Gastroesophageal sphincter (tissue), 4 donors: ENCODE measurements at regions not wholly inside any gene's neighbourhood (a gene's known extent, or its start where the extent isn't known, plus 50 kb on each side); places are given as distances from the start of the nearest gene placed in this dataset.

ENCODE experiments used
- ATAC-seq: fragments of 150-250 bp; one replicate; pipeline ENCODE4 v1.9.1; 2016; ENCODE audit warnings: mild to moderate bottlenecking, moderate library complexity
- H3K27ac ChIP-seq, 4 donors: fragments of 200-600 bp; sonication (generic) in 3 of 4; 1 replicate in 3 of 4; 2 replicates in 1 of 4; pipeline ENCODE4 v1.5.1; 2016 to 2019
- H3K27me3 ChIP-seq: fragments of 200-600 bp; sonication (generic); one replicate; pipeline ENCODE4 v1.5.1; 2019
- H3K36me3 ChIP-seq, 2 donors: fragments of 200-600 bp; sonication (generic); one replicate each; pipeline ENCODE4 v1.5.1; 2019; ENCODE audit warnings: control low read depth in 1 of 2
- H3K4me1 ChIP-seq, 3 donors: fragments of 200-600 bp; sonication (generic); 1 replicate in 2 of 3; 2 replicates in 1 of 3; pipeline ENCODE4 v1.5.1; 2016 to 2019; ENCODE audit warnings: control low read depth in 2 of 3
- H3K4me3 ChIP-seq, 2 donors: fragments of 200-600 bp; sonication (generic); one replicate each; pipeline ENCODE4 v1.5.1; 2019; ENCODE audit warnings: mild to moderate bottlenecking in 1 of 2, moderate library complexity in 1 of 2
- H3K9me3 ChIP-seq, 3 donors: fragments of 200-600 bp; sonication (generic); one replicate each; pipeline ENCODE4 v1.5.1; 2017 to 2019; ENCODE audit warnings: control low read depth in 2 of 3
- CTCF ChIP-seq, 4 experiments: fragments of 200-600 bp in 2 of 4; fragments of 450-650 bp in 2 of 4; sonication (generic) in 1 of 4; IDR thresholded peaks; one replicate each; pipeline ENCODE4 v1.5.1; 2017 to 2019; ENCODE audit warnings: antibody characterized with exemption in 4 of 4, mild to moderate bottlenecking in 2 of 4, moderate library complexity in 2 of 4
- EP300 ChIP-seq: sonication (generic); formaldehyde crosslinking; IDR thresholded peaks from one replicate; pipeline ENCODE4 v1.6.1; 2017; ENCODE audit warnings: antibody characterized with exemption, mild to moderate bottlenecking
- POLR2A ChIP-seq, 2 donors: fragments of 450-650 bp; IDR thresholded peaks; one replicate each; pipeline ENCODE4 v1.6.1; 2017; ENCODE audit warnings: antibody characterized with exemption in 2 of 2, mild to moderate bottlenecking in 2 of 2, moderate library complexity in 1 of 2
- POLR2AphosphoS5 ChIP-seq: sonication (generic); formaldehyde crosslinking; IDR thresholded peaks from one replicate; pipeline ENCODE4 v1.6.1; 2017; ENCODE audit warnings: antibody characterized with exemption
- WGBS, 2 donors: methylation state at CpG; one replicate each; pipeline ENCODE4 v1.1.5; 2018; ENCODE audit warnings: low coverage in 1 of 2; 5-methylcytosine and 5-hydroxymethylcytosine counted together

DNA sequence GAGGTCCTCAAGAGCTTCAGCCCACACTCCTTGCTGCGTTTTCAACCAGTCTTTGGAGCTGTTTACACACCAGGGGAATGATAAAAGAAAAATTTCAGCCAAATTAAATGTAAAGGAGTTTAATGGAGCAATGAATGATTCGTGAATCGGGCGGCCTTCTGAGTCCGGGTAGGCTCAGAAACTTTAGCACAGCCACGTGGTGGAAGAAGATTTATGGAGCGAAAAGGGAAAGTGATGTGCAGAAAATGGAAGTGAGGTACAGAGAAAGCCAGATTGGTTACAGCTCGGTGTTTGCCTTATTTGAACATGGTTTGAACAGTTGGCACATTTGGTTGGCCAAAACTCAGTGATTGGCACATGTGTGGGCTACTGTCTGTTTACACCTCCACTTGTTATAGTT lies 305.4 kb downstream of the MAF start:
- no peaks in the 10 kb centered on the region for H3K9me3 ChIP-seq
- no peak overlapping the region for H3K27ac ChIP-seq
- WGBS, 2 donors, result 83 to 86% methylated on average over 8 of the region's 8 CpGs
- H3K27me3 ChIP-seq, result peaks cover 11% of the 10 kb centered on the region
- no peaks in the 10 kb centered on the region for H3K36me3 ChIP-seq
- H3K4me1 ChIP-seq, result no peaks in the 10 kb centered on the region
- ATAC-seq, result no peak
- TF ChIP-seq EP300, result no peak
- TF ChIP-seq CTCF (IDR thresholded peaks at IDR 0.05), result no peak
- no peak for TF ChIP-seq POLR2AphosphoS5
- TF ChIP-seq POLR2A (IDR thresholded peaks at IDR 0.05), result no peak
- no peak overlapping the region for H3K4me3 ChIP-seq

GRCh38 chr16:79294568-79294967 lies 306.0 kb downstream of the MAF start:
- WGBS, 2 donors, result 83 to 95% methylated on average over 2 of the region's 2 CpGs
- no peaks in the 10 kb centered on the region for H3K36me3 ChIP-seq
- TF ChIP-seq EP300 (no peak), POLR2AphosphoS5 (no peak), POLR2A (IDR thresholded peaks at IDR 0.05) (no peak), CTCF (IDR thresholded peaks at IDR 0.05) (no peak)
- H3K27ac ChIP-seq, result no peak overlapping the region
- H3K4me1 ChIP-seq, result no peaks in the 10 kb centered on the region
- no peaks in the 10 kb centered on the region for H3K9me3 ChIP-seq
- peaks cover 11% of the 10 kb centered on the region for H3K27me3 ChIP-seq
- ATAC-seq, result no peak
- no peak overlapping the region for H3K4me3 ChIP-seq

DNA sequence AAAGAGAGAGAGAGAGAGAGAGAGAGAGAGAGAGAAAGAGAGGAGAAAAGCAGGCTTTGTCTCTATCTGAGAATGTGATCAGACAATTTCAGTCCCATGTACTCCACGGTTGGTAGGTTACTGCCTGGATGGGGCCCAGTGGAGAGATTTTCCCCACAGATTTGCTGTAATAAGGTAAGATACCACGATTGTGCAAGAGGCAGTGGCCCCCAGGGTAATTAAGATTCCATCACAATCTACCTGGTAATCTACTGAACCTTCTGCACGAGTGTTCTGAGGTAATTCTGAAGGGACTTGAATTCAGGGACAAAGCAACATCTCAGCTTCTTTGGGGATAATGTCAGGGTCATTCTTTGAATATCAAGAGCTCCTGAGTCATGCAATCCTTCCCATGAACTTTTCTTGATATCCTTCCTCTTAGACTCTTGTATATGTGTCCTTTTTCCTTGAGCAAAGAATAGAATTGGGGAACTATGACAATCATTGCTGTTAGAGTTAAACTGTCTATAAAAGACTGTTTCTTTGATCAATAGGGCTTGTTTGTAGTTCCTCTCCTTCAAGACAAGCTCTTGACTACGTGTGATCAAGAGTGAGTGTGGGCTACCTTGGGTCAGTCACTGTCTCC lies 306.6 kb downstream of the MAF start:
- no peak overlapping the region for H3K4me3 ChIP-seq
- 83 to 86% methylated on average over 3 to 4 of the region's 4 CpGs for WGBS, 2 donors
- TF ChIP-seq CTCF (IDR thresholded peaks at IDR 0.05), result no peak
- TF ChIP-seq POLR2A (IDR thresholded peaks at IDR 0.05), result no peak
- no peak for TF ChIP-seq POLR2AphosphoS5
- no peak for TF ChIP-seq EP300

GRCh38 chr16:79288066-79288465 lies 312.5 kb downstream of the MAF start:
- Histone ChIP-seq H3K27me3 (peaks cover 11% of the 10 kb centered on the region), H3K36me3 (no peaks in the 10 kb centered on the region), H3K27ac (no peak overlapping the region), H3K9me3 (no peaks in the 10 kb centered on the region), H3K4me1 (peaks cover 0 to 11% (median 3%) of the 10 kb centered on the region in 3 donors), H3K4me3 (no peak overlapping the region)
- no peak for ATAC-seq
- 87% methylated on average over 3 of the region's 4 CpGs; no CpG with 5 or more reads in 1 of the 2 donors for WGBS, 2 donors
- TF ChIP-seq CTCF (IDR thresholded peaks at IDR 0.05), result no peak
- TF ChIP-seq EP300, result no peak
- no peak for TF ChIP-seq POLR2AphosphoS5
- TF ChIP-seq POLR2A (IDR thresholded peaks at IDR 0.05), result no peak

More for the DNA sequence above, 306.6 kb downstream of the MAF start:
- Histone ChIP-seq H3K4me1 (no peaks in the 10 kb centered on the region), H3K27me3 (peaks cover 11% of the 10 kb centered on the region), H3K9me3 (no peaks in the 10 kb centered on the region), H3K27ac (no peak overlapping the region), H3K36me3 (no peaks in the 10 kb centered on the region)
- no peak for ATAC-seq

DNA sequence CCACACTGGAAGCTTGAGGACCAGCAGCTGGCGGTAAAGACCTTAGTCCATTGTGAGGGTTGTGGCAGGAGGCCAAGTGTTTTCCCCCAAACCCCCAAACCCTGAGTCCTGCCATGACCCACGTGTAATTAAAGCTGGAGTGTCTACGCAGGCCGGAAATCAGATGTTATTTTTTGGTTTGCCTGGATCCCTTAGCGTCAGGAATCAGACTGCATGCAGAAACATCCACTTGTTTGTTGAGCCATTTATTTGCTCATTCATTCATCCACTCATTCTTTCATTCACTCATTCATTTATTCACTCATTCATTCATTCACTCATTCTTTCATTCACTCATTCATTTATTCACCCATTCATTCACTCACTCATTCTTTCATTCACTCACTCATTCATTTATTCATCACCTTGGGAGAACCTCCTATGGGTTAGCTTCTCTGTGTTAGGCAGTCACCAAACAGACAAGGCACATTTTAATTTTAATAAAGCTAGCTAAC lies 313.1 kb downstream of the MAF start:
- no peak for TF ChIP-seq CTCF (IDR thresholded peaks at IDR 0.05)
- TF ChIP-seq POLR2A (IDR thresholded peaks at IDR 0.05), result no peak
- no peak for TF ChIP-seq EP300
- no peak for TF ChIP-seq POLR2AphosphoS5
- Histone ChIP-seq H3K9me3 (no peaks in the 10 kb centered on the region), H3K27ac (no peak overlapping the region), H3K4me3 (peak overlapping the region in 1 of 2 donors; percentile 36), H3K4me1 (peaks cover 0 to 11% (median 3%) of the 10 kb centered on the region in 3 donors), H3K27me3 (peaks cover 11% of the 10 kb centered on the region), H3K36me3 (no peaks in the 10 kb centered on the region)
- WGBS, 2 donors, result 10 to 42% methylated on average over 4 of the region's 5 CpGs
- ATAC-seq, result no peak
